Erythroblast (primary cell): ENCODE measurements at regions not wholly inside any gene's neighbourhood (a gene's known extent, or its start where the extent isn't known, plus 50 kb on each side); places are given as distances from the start of the nearest gene placed in this dataset.

Experiments
- GATA1 ChIP-seq: IDR thresholded peaks from 2 replicates; pipeline ENCODE4 v1.6.1; 2011; ENCODE audit warnings: low read depth, mild to moderate bottlenecking, control low read depth, low read length, moderate library complexity
- POLR2A ChIP-seq: IDR thresholded peaks from 2 replicates; pipeline ENCODE4 v1.6.1; 2011; ENCODE audit warnings: mild to moderate bottlenecking, low read length

DNA sequence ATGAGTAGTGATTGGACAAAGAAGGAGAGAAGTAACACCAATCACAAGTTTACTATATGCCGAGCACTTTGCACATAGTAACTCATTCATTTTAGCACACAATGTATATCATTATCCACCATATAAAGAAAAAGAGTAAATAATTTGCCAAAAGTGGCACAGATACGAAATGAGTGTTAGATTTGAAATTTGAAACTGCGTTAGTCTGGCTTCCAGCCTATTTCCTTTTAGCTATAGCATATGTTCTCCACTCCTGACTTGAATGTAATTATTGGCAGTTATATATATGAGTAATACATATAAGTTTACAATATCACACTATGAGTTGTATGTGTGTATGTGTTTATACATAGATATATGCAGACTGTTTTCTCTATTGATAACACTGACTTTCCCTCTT, 98.6 kb downstream of the NOL4 start:
- no peak for TF ChIP-seq POLR2A
- TF ChIP-seq GATA1 = no peak
